HepG2 (cell line): ENCODE measurements at regions not wholly inside any gene's neighbourhood (a gene's known extent, or its start where the extent isn't known, plus 50 kb on each side); places are given as distances from the start of the nearest gene placed in this dataset.
"Not testable (repeated sequence)": the region's sequence is repeated elsewhere in the genome, so short reads cannot be mapped to it uniquely, and the experiment has no call there.

ENCODE experiments used
- ATAC-seq: fragments of 200-7000 bp; cut with Tn5 transposase; 3 replicates; pipeline ENCODE4 v1.9.1; 2020; ENCODE audit warnings: mild to moderate bottlenecking, moderate library complexity
- BruUV-seq: library from RNA; stranded (reverse); fragments of 400-500 nt; replicated peaks from 2 replicates; lab custom pipeline; 2021; lab: Mats Ljungman, UMichigan
- CTCF ChIA-PET: fragments of 300-600 bp; formaldehyde crosslinking; extraction: SDS; loops from one replicate; lab custom pipeline; 2021; ENCODE audit warnings: low total read pairs, inconsistent platforms, low intra/inter-chr PET ratio; lab: Yijun Ruan, JAX
- POLR2A ChIA-PET: fragments of 350-600 bp; sonication (Branson Sonifier 250); formaldehyde crosslinking; loops from one replicate; lab custom pipeline; 2020; ENCODE audit warnings: antibody characterized with exemption, inconsistent platforms; lab: Yijun Ruan, JAX
- DNase-seq: peaks from one replicate; pipeline ENCODE4 v3.0.0-alpha.2; 2015; ENCODE audit warnings: low spot score
- FAIRE-seq: peaks from 3 replicates; lab custom pipeline; 2011; peaks lifted over from hg19 to GRCh38; lab: Jason Lieb, UNC
- H2AFZ ChIP-seq: one replicate; pipeline ENCODE4 v1.6.1; 2011; ENCODE audit warnings: low read length, inconsistent platforms
- H3K27ac ChIP-seq: fragments of 300-600 bp; 3 replicates; pipeline ENCODE4 v1.8.0; 2011; ENCODE audit warnings: mixed run types, mild to moderate bottlenecking, mixed read lengths, low read length, inconsistent platforms; ENCODE audit not compliant: insufficient read depth; ENCODE audit errors: extremely low read length
- H3K27me3 ChIP-seq, 2 experiments: fragments of 200-600 bp in 1 of 2; 2 replicates in 1 of 2; 3 replicates in 1 of 2; pipeline versions ENCODE4 v1.6.0 to v1.8.0; 2011; ENCODE audit warnings: low read length in 2 of 2, mild to moderate bottlenecking in 2 of 2, moderate library complexity in 2 of 2, inconsistent platforms in 1 of 2; ENCODE audit not compliant: insufficient read depth in 2 of 2, control insufficient read depth in 1 of 2
- H3K36me3 ChIP-seq, 2 experiments: fragments of 200-600 bp in 1 of 2; replicated peaks in 1 of 2; 2 replicates in 1 of 2; 3 replicates in 1 of 2; pipeline versions ENCODE4 v1.5.1 to v1.8.0; 2011; ENCODE audit warnings: low read length in 2 of 2, inconsistent platforms in 1 of 2; ENCODE audit not compliant: insufficient read depth in 2 of 2, control insufficient read depth in 1 of 2
- H3K4me1 ChIP-seq: 2 replicates; pipeline ENCODE4 v1.5.1; 2012; ENCODE audit warnings: low read length, inconsistent platforms; ENCODE audit not compliant: insufficient read depth
- H3K4me2 ChIP-seq: 2 replicates; pipeline ENCODE4 v1.6.0; 2011; ENCODE audit warnings: low read depth, low read length, inconsistent platforms
- H3K4me3 ChIP-seq, 3 experiments: fragments of 200-600 bp in 1 of 3; sonication (generic), shearing (Covaris generic) in 1 of 3; replicated peaks in 1 of 3; 2 replicates each; pipeline ENCODE4 v1.5.1; 2011 to 2016; ENCODE audit warnings: low read length in 3 of 3, inconsistent platforms in 2 of 3, low read depth in 2 of 3, mild to moderate bottlenecking in 2 of 3, control low read depth in 1 of 3, mixed read lengths in 1 of 3; ENCODE audit not compliant: insufficient read depth in 1 of 3
- H3K79me2 ChIP-seq: one replicate; pipeline ENCODE4 v1.6.1; 2011; ENCODE audit warnings: low read length, inconsistent platforms; ENCODE audit not compliant: insufficient read depth
- H3K9ac ChIP-seq: 2 replicates; pipeline ENCODE4 v1.6.0; 2011; ENCODE audit warnings: mild to moderate bottlenecking, low read depth, low read length, inconsistent platforms; ENCODE audit not compliant: insufficient read depth
- H3K9me3 ChIP-seq: 2 replicates; pipeline ENCODE4 v1.5.1; 2012; ENCODE audit warnings: mild to moderate bottlenecking, low read length
- H4K20me1 ChIP-seq: 2 replicates; pipeline ENCODE4 v1.6.0; 2011; ENCODE audit warnings: inconsistent platforms, mild to moderate bottlenecking, low read length, moderate library complexity; ENCODE audit not compliant: insufficient read depth
- TSC22D2 ChIP-seq: sonication (generic); formaldehyde crosslinking; IDR thresholded peaks from 2 replicates; pipeline ENCODE4 v1.5.1; 2020; ENCODE audit warnings: missing genetic modification reagents, mild to moderate bottlenecking, borderline replicate concordance
- ZNF788 ChIP-seq: sonication (generic); formaldehyde crosslinking; IDR thresholded peaks from 2 replicates; pipeline ENCODE4 v1.5.0; 2020; ENCODE audit warnings: mild to moderate bottlenecking, missing genetic modification reagents, borderline replicate concordance
- WGBS: methylation state at CpG from one replicate; pipeline ENCODE4 v1.1.6; 2017; ENCODE audit warnings: low lambda C conversion rate; 5-methylcytosine and 5-hydroxymethylcytosine counted together
- in situ Hi-C: cut with HindIII; loops from 2 replicates; pipeline ENCODE4 v1.10.0; 2017; ENCODE audit warnings: low pct_unique_long_range_greater_than_20kb; ENCODE audit not compliant: extremely low pct_ligation_motif_present
- intact Hi-C: fragments of 100-400 bp; cut with micrococcal nuclease; formaldehyde crosslinking; loops from one replicate; pipeline ENCODE4 v1.10.0; 2022; ENCODE audit not compliant: unreplicated experiment

GRCh38 chrX:81945911-81946310 is 744.0 kb downstream of the SH3BGRL start:
- FAIRE-seq: not testable (repeated sequence)

GRCh38 chrX:81957318-81957717 is 755.4 kb downstream of the SH3BGRL start:
- in situ Hi-C loops: no loop called here
- Histone ChIP-seq H3K4me1 (no peaks in the 10 kb centered on the region), H4K20me1 (no peaks in the 10 kb centered on the region), H3K9ac (no peak overlapping the region), H3K36me3 (no peaks in the 10 kb centered on the region), H3K9me3 (no peaks in the 10 kb centered on the region), H3K27ac (no peak overlapping the region), H3K27me3 (no peaks in the 10 kb centered on the region), H3K4me2 (no peak overlapping the region), H2AFZ (no peak overlapping the region), H3K4me3 (no peak overlapping the region), H3K79me2 (no peaks in the 10 kb centered on the region)
- POLR2A ChIA-PET: no interaction called here
- CTCF ChIA-PET: no interaction called here
- 56% methylated on average over 15 of the region's 15 CpGs for WGBS
- FAIRE-seq: no peak
- intact Hi-C loops: no loop called here
- ATAC-seq: no peak
- no peak for TF ChIP-seq ZNF788 (CRISPR knock-in tag)
- no peak for TF ChIP-seq TSC22D2 (CRISPR knock-in tag)
- DNase-seq: no peak
- no TSS peak for BruUV-seq

More at GRCh38 chrX:81945911-81946310, 744.0 kb downstream of the SH3BGRL start:
- BruUV-seq, H3K36me3 ChIP-seq, CTCF ChIA-PET, H3K4me1 ChIP-seq, H3K27me3 ChIP-seq, H3K27ac ChIP-seq, H3K4me2 ChIP-seq, H3K79me2 ChIP-seq, ATAC-seq, in situ Hi-C loops, H3K4me3 ChIP-seq, H3K9me3 ChIP-seq, DNase-seq, POLR2A ChIA-PET, intact Hi-C loops, H4K20me1 ChIP-seq, H2AFZ ChIP-seq, H3K9ac ChIP-seq: not testable (repeated sequence)
- WGBS: 19% methylated on average over 4 of the region's 5 CpGs
